Activated CD8-positive, alpha-beta memory T cell treated with anti-CD3 and anti-CD28 coated beads, Interleukin-2, amount 50 U/mL, for 24 hours (primary cell): ENCODE measurements at regions not wholly inside any gene's neighbourhood (a gene's known extent, or its start where the extent isn't known, plus 50 kb on each side); places are given as distances from the start of the nearest gene placed in this dataset.
"Not testable (repeated sequence)": the region's sequence is repeated elsewhere in the genome, so short reads cannot be mapped to it uniquely, and the experiment has no call there.

Experiments
- DNase-seq: peaks from one replicate; pipeline ENCODE4 v3.0.0-alpha.2; 2020; ENCODE audit errors: extremely low read depth

- DNase-seq: not testable (repeated sequence)
Measured at GRCh38 chr5:143588121-143588520, 184.6 kb upstream of the NR3C1 start.

GRCh38 chr5:143586781-143587362, 183.4 kb upstream of the NR3C1 start:
- no peak for DNase-seq

DNA sequence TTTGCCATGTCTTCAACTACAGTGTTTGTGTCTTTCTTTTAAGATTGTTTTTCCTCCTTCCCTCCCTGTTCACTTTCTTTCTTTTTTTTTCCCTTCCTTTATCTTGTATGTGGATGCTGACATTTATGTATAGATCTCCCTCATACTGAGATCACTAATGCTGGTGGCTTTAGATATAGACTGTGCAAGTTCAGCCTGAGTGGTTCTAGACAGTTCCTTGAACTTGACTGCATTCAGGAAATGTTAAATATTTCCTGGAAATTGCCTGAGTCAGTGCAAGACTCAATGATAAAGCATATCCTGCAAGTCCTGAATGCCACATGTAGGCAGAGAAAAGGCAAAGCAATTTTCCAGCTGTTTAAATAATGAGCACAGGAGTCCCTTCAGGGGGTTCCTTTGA, 182.5 kb upstream of the NR3C1 start:
- no peak for DNase-seq

- no peak for DNase-seq
Measured at GRCh38 chr5:143583409-143583808, 179.9 kb upstream of the NR3C1 start.

DNA sequence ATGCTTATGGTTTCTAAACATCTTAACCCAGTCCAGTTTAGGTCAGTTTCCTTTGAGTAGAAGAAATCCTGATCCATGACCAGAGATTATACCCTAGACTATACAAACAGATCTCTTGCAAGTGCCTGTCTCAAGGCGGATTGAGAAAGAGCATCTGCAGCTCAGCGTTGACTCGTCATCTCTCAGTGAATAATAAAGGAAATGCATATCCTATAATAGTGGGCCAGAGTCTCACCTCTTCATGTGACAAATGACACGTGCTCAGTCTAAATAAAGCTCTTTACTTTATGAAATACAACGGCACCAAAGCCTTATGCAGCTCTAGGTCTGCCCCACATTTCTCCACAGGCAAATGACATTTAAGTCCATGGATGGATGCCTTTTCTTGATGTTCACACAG, 179.4 kb upstream of the NR3C1 start:
- DNase-seq: no peak

GRCh38 chr5:143582176-143582575, 178.7 kb upstream of the NR3C1 start:
- no peak for DNase-seq

DNA sequence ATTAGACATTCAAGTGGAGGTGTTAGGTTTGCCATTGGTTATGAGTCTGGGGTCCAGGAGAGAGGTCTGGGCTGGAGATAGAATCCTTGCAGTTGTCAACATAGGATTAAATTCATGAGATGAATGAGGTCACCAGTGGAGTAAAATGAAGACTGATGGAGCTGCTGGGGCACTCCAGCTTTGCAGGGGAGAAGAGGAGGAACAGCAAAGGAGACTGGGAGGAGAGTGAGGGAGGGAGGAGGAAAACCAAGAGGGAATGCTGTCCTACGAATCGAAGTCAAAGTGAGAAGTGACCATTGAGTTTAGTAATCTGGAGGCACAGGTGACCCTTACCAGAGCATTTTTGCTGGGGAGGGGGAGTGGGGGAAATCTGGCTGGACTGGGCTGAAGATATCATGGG, 178.2 kb upstream of the NR3C1 start:
- DNase-seq: no peak

DNA sequence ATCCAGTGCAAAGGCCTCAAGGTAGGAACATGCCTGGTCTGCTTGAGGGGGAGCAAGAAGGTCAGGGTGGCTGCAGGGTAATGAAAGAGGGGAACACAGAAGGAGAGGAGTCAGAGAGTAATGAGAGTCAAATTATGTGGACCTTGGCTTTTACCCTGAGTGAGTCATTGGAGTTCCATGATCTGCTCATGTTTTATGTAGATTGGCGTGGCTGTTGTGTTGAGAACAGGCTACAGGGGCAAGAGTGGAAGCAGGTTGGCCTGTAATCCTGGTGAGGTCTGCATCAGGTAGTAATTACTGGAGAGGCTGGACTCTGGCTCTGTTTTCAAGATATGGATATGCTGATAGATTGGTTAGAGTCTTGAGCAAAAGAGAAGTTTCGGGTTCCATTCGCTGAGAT, 177.7 kb upstream of the NR3C1 start:
- no peak for DNase-seq

GRCh38 chr5:143576711-143577484, 173.4 kb upstream of the NR3C1 start:
- DNase-seq: no peak

DNA sequence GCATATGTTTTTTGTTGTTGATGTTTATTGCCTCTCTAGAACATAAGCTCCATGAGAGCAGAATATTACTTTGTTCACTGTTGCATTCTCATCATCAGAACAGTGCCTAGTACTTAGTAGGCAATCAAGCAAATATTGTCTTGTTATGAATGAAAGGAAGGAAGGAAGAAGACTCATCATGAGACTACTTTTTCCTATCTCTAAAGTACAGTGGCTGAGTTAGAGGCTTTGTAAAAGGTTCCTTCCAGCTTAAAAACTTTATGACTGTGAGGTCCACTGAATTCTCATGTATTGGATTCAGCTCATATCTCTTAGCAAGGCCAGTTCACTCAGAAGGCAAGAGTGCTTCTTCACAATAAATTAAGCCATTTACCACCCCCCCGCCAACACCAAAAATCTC, 171.8 kb upstream of the NR3C1 start:
- no peak for DNase-seq

GRCh38 chr5:143574236-143574635, 170.8 kb upstream of the NR3C1 start:
- no peak for DNase-seq

GRCh38 chr5:143573568-143574170, 170.2 kb upstream of the NR3C1 start:
- DNase-seq: no peak

GRCh38 chr5:143572671-143573070, 169.2 kb upstream of the NR3C1 start:
- DNase-seq: no peak

DNA sequence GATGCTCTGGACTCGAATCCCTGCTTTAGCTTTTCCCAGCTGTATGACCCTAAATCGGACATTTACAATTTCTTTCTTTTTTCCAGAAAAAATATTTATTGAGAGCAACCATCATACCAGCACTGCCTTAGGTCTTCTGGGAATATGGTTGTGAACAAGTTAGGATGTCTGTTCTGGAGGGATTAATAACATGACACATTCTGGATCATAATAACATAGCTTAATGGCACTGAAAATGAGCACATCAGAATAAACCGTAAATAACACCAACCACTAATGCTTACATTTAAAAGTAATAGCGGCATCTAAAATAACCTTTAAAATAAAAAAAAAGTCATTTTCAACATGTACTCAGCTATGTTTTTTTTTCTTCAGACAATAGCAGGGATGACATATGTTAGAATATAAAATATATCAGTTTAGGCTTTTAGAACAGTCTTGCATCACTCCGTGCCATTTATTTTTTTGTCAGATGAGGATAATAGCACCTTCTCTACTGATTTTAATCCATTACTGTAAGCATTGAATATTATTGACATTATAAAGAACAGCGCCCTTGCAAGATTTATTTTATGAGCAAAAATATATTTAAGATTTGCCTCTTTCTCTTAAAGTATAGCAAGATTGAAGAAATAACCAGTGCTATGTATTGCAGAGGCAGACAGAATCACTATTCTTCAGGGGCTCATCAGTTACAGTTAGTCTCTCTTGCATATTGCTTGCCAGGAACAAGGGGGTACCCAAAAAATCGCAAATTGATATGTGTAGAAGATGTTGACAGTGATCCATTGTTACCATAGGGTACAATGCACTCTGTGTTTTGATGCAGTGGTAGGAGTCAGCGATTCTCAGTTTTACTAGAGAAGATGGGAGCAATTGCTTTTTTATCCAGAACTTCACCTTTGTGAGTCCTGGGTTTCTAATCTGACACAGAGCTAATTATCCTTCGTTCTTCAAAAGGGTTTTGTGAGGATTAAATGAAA, 168.4 kb upstream of the NR3C1 start:
- no peak for DNase-seq

- DNase-seq: no peak
Measured at GRCh38 chr5:143570989-143571388, 167.5 kb upstream of the NR3C1 start.

DNA sequence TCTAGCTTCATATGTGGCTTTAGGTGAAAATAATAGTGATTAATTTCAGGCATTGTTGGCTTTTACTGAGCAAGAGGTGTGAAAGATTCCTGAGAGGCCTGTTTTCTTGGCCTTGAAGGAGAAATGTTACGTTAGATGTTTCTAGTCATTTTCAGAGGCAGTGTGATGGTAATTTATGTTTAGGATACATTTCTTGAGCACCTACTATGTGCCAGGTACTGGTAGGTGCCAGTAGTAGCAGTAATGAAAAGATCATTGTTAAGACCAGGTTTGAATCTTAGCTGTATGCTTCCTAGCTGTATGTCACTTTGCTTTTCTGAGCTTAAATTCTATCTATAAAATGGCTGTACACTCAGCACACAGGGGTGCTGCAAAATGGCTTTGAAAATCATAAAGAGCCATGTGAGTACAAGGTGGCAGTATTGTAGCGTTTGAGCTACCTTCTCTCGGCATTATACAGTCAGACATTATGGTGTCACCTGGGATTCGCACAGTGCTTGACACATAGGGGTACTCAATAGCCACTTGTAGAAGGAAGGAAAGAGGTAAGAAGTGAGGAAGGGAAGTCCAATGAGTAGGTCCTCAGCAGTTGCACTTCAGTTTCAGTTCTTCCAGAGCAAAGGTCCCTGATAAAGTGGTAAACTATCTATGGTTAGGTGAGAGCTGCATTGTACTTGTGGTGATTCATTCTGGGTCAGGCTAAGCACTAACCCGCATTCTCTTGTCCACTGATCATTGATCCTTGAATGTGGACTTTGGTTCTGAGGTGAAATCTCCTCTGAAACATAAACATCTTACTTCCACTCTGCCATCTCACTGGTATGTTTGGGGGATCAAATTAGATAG, 166.5 kb upstream of the NR3C1 start:
- no peak for DNase-seq

- DNase-seq: no peak
Measured at GRCh38 chr5:143569213-143569701, 165.8 kb upstream of the NR3C1 start.

DNA sequence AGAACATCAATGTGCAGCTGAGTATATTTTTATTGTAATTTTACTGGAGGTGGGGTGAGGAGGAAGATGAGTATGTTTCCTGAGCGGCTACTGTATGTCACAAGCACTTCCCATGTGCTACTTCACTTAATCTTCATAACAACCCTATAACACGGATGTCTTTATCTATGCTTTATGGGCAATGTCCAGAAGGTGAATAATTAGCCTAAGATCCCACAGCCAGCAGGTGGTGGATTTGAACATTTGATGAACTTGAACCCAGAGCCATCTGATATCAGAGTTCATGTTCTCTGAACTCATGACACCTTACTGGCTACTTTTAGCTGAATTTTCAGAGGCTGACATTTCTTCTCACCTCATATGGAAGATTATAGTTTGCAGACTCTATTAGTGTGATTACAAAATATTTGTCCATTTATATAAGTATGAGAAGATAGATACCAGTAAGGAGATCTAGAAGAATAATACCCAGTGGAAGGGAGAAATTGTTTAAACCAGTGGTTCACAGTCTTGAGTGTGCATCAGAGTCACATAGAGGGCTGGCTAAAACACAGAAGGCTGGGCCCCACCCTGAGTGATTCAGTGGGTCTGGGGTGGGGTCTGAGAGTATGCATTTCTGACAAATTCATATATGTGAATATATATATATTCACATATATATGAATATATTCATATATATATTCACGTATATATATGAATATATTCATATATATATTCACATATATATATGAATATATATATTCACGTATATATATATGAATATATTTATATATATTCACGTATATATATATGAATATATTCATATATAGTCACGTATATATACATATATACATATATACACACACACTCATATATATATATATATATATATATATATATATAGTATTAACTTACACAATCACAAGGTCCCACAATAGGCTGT, 164.4 kb upstream of the NR3C1 start:
- no peak for DNase-seq

DNA sequence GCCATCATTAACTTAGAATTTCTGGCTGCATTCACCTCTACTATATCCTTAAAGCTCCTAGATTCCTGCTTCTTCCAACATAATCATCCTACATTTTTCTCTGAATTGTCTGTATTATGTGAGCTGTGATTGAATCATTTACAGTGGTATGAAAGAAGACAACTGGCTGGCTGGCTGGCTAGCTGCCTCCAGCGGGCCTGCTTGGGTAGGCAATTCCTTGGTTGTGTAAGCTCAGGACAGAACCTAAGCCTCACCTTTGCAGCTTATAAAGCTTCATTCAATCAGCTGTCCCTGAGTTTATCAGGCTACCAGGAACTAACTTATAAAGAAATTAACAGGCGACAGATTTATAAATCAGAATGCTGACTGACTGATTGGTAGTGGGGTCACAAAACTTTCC, 162.7 kb upstream of the NR3C1 start:
- no peak for DNase-seq

DNA sequence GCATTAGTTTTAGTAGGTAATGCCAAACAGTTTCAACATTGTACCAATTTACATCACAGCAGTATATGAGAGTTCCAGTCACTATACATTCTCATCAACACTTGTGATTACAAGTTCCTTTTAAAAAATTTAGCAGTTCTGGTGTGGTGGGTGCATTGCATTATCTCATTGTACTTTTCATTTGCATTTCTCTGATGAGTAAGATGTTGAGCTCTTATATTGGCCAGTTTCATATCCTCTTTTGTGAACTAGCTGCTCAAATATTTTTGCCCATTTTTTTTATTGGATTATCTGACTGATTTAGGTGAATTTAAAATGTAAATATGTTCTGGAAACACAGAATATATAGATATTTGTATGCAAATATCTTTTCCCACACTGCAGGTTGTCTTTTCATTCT, 160.9 kb upstream of the NR3C1 start:
- DNase-seq: no peak
